DND-41 (cell line): ENCODE measurements at regions not wholly inside any gene's neighbourhood (a gene's known extent, or its start where the extent isn't known, plus 50 kb on each side); places are given as distances from the start of the nearest gene placed in this dataset.

ENCODE experiments used
- ATAC-seq: fragments of 200-7000 bp; cut with Tn5 transposase; 3 replicates; pipeline ENCODE4 v1.9.1; 2021; ENCODE audit warnings: low read depth; ENCODE audit not compliant: insufficient read depth
- DNase-seq: peaks from one replicate; pipeline ENCODE4 v3.0.0-alpha.2; 2020
- H2AFZ ChIP-seq: 2 replicates; pipeline ENCODE4 v1.6.0; 2012; ENCODE audit warnings: low read depth, low read length
- H3K27ac ChIP-seq: 2 replicates; pipeline ENCODE4 v1.5.1; 2012; ENCODE audit warnings: low read length, inconsistent platforms
- H3K27me3 ChIP-seq: fragments of 200-600 bp; sonication (generic); 2 replicates; pipeline ENCODE4 v1.6.0; 2012; ENCODE audit warnings: low read length, mild to moderate bottlenecking, inconsistent platforms; ENCODE audit not compliant: insufficient read depth, poor library complexity
- H3K36me3 ChIP-seq: 2 replicates; pipeline ENCODE4 v1.5.1; 2012; ENCODE audit warnings: low read length, inconsistent platforms; ENCODE audit not compliant: insufficient read depth
- H3K4me1 ChIP-seq: 2 replicates; pipeline ENCODE4 v1.5.1; 2012; ENCODE audit warnings: mild to moderate bottlenecking, low read length; ENCODE audit not compliant: insufficient read depth
- H3K4me2 ChIP-seq: 2 replicates; pipeline ENCODE4 v1.6.0; 2012; ENCODE audit warnings: mild to moderate bottlenecking, moderate library complexity, low read length, inconsistent platforms; ENCODE audit not compliant: insufficient read depth
- H3K4me3 ChIP-seq, 2 experiments: fragments of 200-600 bp in 1 of 2; shearing (Covaris generic) in 1 of 2; 2 replicates each; pipeline ENCODE4 v1.5.1; 2012 to 2016; ENCODE audit warnings: inconsistent platforms in 2 of 2, low read length in 2 of 2, mild to moderate bottlenecking in 2 of 2, low read depth in 1 of 2, moderate library complexity in 1 of 2
- H3K79me2 ChIP-seq: 2 replicates; pipeline ENCODE4 v1.6.0; 2012; ENCODE audit warnings: low read length, inconsistent platforms; ENCODE audit not compliant: insufficient read depth
- H3K9ac ChIP-seq: 2 replicates; pipeline ENCODE4 v1.6.0; 2012; ENCODE audit warnings: low read depth, mild to moderate bottlenecking, inconsistent platforms, low read length, moderate library complexity
- H3K9me3 ChIP-seq: 2 replicates; pipeline ENCODE4 v1.5.1; 2012; ENCODE audit warnings: low read length, moderate library complexity, mild to moderate bottlenecking, inconsistent platforms; ENCODE audit not compliant: insufficient read depth, severe bottlenecking
- H4K20me1 ChIP-seq: 2 replicates; pipeline ENCODE4 v1.6.0; 2012; ENCODE audit warnings: low read length; ENCODE audit not compliant: insufficient read depth
- CTCF ChIP-seq: IDR thresholded peaks from 2 replicates; pipeline ENCODE4 v1.5.1; 2012; ENCODE audit warnings: borderline replicate concordance, low read length, moderate library complexity, mild to moderate bottlenecking; ENCODE audit not compliant: poor library complexity, severe bottlenecking; ENCODE audit errors: extremely low read depth
- EZH2 ChIP-seq: IDR thresholded peaks from 3 replicates; pipeline ENCODE4 v1.6.1; 2012; ENCODE audit warnings: borderline replicate concordance, low read depth, mild to moderate bottlenecking, moderate library complexity, low read length, inconsistent platforms; ENCODE audit not compliant: severe bottlenecking

- Histone ChIP-seq H3K4me1 (peaks cover 3% of the 10 kb centered on the region; the same call in 1 of the 2 replicates), H3K4me2 (no peak overlapping the region), H3K9me3 (no peaks in the 10 kb centered on the region), H3K36me3 (no peaks in the 10 kb centered on the region), H4K20me1 (no peaks in the 10 kb centered on the region; the same call in 1 of the 2 replicates), H3K4me3 (no peak overlapping the region), H2AFZ (no peak overlapping the region), H3K79me2 (no peaks in the 10 kb centered on the region), H3K27me3 (no peaks in the 10 kb centered on the region), H3K9ac (no peak overlapping the region), H3K27ac (no peak overlapping the region)
- ATAC-seq (peak; percentile 74), DNase-seq (no peak)
- no peak for TF ChIP-seq EZH2
- no peak for TF ChIP-seq CTCF
These were observed 101.4 kb downstream of the SIPA1L2 start for GRCh38 chr1:232528472-232529089.

GRCh38 chr1:232524056-232524455 is 105.9 kb downstream of the SIPA1L2 start:
- TF ChIP-seq EZH2 (no peak), CTCF (no peak)
- no peak for DNase-seq
- H2AFZ ChIP-seq = no peak overlapping the region
- H3K4me1 ChIP-seq = peaks cover 3% of the 10 kb centered on the region; the same call in 1 of the 2 replicates
- H3K27ac ChIP-seq = no peak overlapping the region
- H3K9ac ChIP-seq = no peak overlapping the region
- no peaks in the 10 kb centered on the region for H3K27me3 ChIP-seq
- H3K9me3 ChIP-seq = no peaks in the 10 kb centered on the region
- H3K36me3 ChIP-seq = no peaks in the 10 kb centered on the region
- no peaks in the 10 kb centered on the region for H3K79me2 ChIP-seq
- no peak for ATAC-seq
- no peak overlapping the region for H3K4me3 ChIP-seq
- no peak overlapping the region for H3K4me2 ChIP-seq
- H4K20me1 ChIP-seq = no peaks in the 10 kb centered on the region; the same call in 1 of the 2 replicates

- no peak for TF ChIP-seq EZH2
- no peak for TF ChIP-seq CTCF
- no peaks in the 10 kb centered on the region for H3K9me3 ChIP-seq
These were observed 107.7 kb downstream of the SIPA1L2 start for GRCh38 chr1:232522189-232522588.

More at GRCh38 chr1:232522189-232522588, 107.7 kb downstream of the SIPA1L2 start:
- Histone ChIP-seq H3K4me3 (no peak overlapping the region), H3K9ac (no peak overlapping the region), H3K4me1 (no peaks in the 10 kb centered on the region), H2AFZ (no peak overlapping the region), H3K36me3 (no peaks in the 10 kb centered on the region), H3K4me2 (no peak overlapping the region), H4K20me1 (no peaks in the 10 kb centered on the region; the same call in 1 of the 2 replicates), H3K79me2 (no peaks in the 10 kb centered on the region), H3K27ac (no peak overlapping the region), H3K27me3 (no peaks in the 10 kb centered on the region)
- no peak for ATAC-seq
- no peak for DNase-seq
